ENCODE measurements at regions not wholly inside any gene's neighbourhood (a gene's known extent, or its start where the extent isn't known, plus 50 kb on each side); places are given as distances from the start of the nearest gene placed in this dataset.
"Not testable (repeated sequence)": the region's sequence is repeated elsewhere in the genome, so short reads cannot be mapped to it uniquely, and the experiment has no call there.

- TF ChIP-seq CTCF, MAX (IDR thresholded peaks at IDR 0.05; ENCODE audit: low read depth, low read length): not testable (repeated sequence)
Observed at GRCh38 chr15:21068917-21069316, 202.8 kb upstream of the POTEB2 start.
